ENCODE measurements at regions not wholly inside any gene's neighbourhood (a gene's known extent, or its start where the extent isn't known, plus 50 kb on each side); places are given as distances from the start of the nearest gene placed in this dataset.

GRCh38 chr9:118751848-118752223 is 617.4 kb downstream of the BRINP1 start:
- DNase-seq (ENCODE audit: low read depth) = no peak

GRCh38 chr9:118761016-118761790 is 608.0 kb downstream of the BRINP1 start:
- DNase-seq (ENCODE audit: low read depth) = no peak

GRCh38 chr9:118767571-118767970 is 601.7 kb downstream of the BRINP1 start:
- no peak for DNase-seq (ENCODE audit: low read depth)

- DNase-seq (ENCODE audit: low read depth) = no peak
Observed at GRCh38 chr9:118782790-118783463, 586.3 kb downstream of the BRINP1 start.

GRCh38 chr9:118784033-118784432 is 585.2 kb downstream of the BRINP1 start:
- no peak for DNase-seq (ENCODE audit: low read depth)

GRCh38 chr9:118785456-118785855 is 583.8 kb downstream of the BRINP1 start:
- DNase-seq (ENCODE audit: low read depth) = no peak

GRCh38 chr9:118786877-118787276 is 582.4 kb downstream of the BRINP1 start:
- no peak for DNase-seq (ENCODE audit: low read depth)

- no peak for DNase-seq (ENCODE audit: low read depth)
Observed at GRCh38 chr9:118809160-118809625, 560.0 kb downstream of the BRINP1 start.

GRCh38 chr9:118829334-118829733 is 539.9 kb downstream of the BRINP1 start:
- DNase-seq (ENCODE audit: low read depth) = peak; percentile 11

GRCh38 chr9:118832371-118832770 is 536.9 kb downstream of the BRINP1 start:
- DNase-seq (ENCODE audit: low read depth) = no peak

- no peak for DNase-seq (ENCODE audit: low read depth)
Observed at GRCh38 chr9:118836891-118837290, 532.3 kb downstream of the BRINP1 start.

- DNase-seq (ENCODE audit: low read depth) = no peak
Observed at GRCh38 chr9:118871531-118871930, 497.7 kb downstream of the BRINP1 start.

- peak; percentile 69 for DNase-seq (ENCODE audit: low read depth)
Observed at GRCh38 chr9:118882684-118883083, 486.6 kb downstream of the BRINP1 start.

GRCh38 chr9:118883411-118883810 is 485.8 kb downstream of the BRINP1 start:
- DNase-seq (ENCODE audit: low read depth) = no peak

GRCh38 chr9:118891213-118891612 is 478.0 kb downstream of the BRINP1 start:
- no peak for DNase-seq (ENCODE audit: low read depth)

GRCh38 chr9:118896324-118897000 is 472.8 kb downstream of the BRINP1 start:
- DNase-seq (ENCODE audit: low read depth) = no peak

GRCh38 chr9:118918180-118918579 is 451.1 kb downstream of the BRINP1 start:
- no peak for DNase-seq (ENCODE audit: low read depth)

- no peak for DNase-seq (ENCODE audit: low read depth)
Observed at GRCh38 chr9:118928722-118929121, 440.5 kb downstream of the BRINP1 start.

GRCh38 chr9:118929287-118929686 is 439.9 kb downstream of the BRINP1 start:
- DNase-seq (ENCODE audit: low read depth) = peak; percentile 76

- no peak for DNase-seq (ENCODE audit: low read depth)
Observed at GRCh38 chr9:118931941-118932340, 437.3 kb downstream of the BRINP1 start.

- no peak for DNase-seq (ENCODE audit: low read depth)
Observed at GRCh38 chr9:118938581-118938980, 430.7 kb downstream of the BRINP1 start.

- no peak for DNase-seq (ENCODE audit: low read depth)
Observed at GRCh38 chr9:118940473-118940872, 428.8 kb downstream of the BRINP1 start.

GRCh38 chr9:118946669-118947068 is 422.6 kb downstream of the BRINP1 start:
- DNase-seq (ENCODE audit: low read depth) = no peak
